ENCODE measurements at regions not wholly inside any gene's neighbourhood (a gene's known extent, or its start where the extent isn't known, plus 50 kb on each side); places are given as distances from the start of the nearest gene placed in this dataset.

DNA sequence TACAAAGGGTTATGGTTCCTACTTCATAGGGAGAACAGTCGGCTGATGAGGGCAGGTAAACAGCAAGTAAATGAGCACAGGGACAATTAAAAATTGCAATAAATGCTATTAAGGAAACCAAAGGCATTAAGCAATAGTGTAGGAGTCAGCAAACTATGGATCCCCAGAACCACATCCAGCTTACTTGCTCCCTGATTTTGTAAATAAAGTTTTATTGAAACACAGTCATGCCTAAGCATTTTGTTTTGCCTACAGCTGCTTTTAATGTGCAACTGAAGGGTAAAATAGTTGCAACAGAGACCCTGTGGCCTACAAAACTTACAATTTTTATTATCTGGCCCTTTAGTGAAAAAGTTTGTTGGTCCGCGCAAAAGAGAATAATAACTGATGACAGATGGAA, 351.2 kb upstream of the NR2F2 start:
- H3K79me2 ChIP-seq (ENCODE audit: control insufficient read depth in 1 of 2, insufficient read depth in 2 of 2, low read length in 2 of 2): no peaks in the 10 kb centered on the region
- no peak overlapping the region for H3K14ac ChIP-seq (ENCODE audit: insufficient read length)
- no peak overlapping the region for H3K4ac ChIP-seq (replicated peaks; ENCODE audit: insufficient read length, low read depth, low read length)
- no peak overlapping the region for H3K9ac ChIP-seq (replicated peaks in 1 of 4; ENCODE audit: extremely low read depth in 1 of 4, low read depth in 3 of 4, low read length in 3 of 4)
- H2AK5ac ChIP-seq (ENCODE audit: low read depth, low read length): no peak overlapping the region
- H2BK12ac ChIP-seq (ENCODE audit: low read depth, low read length): no peak overlapping the region
- no peaks in the 10 kb centered on the region for H4K20me1 ChIP-seq (replicated peaks in 1 of 2; ENCODE audit: control insufficient read depth in 1 of 2, insufficient read depth in 2 of 2, low read length in 2 of 2)
- CTCF ChIA-PET (ENCODE audit: partially characterized antibody): interaction anchor here (0.5 to 1.1 kb wide), 3 partner anchors 9 to 1587 kb away, joined by 3 to 4 read pairs (median 3); no protein-coding TSS in a partner anchor
- no peaks in the 10 kb centered on the region for H3K9me3 ChIP-seq (ENCODE audit: insufficient read depth in 2 of 2, low read depth in 1 of 2, low read length in 1 of 2)
- POLR2A ChIA-PET (ENCODE audit: partially characterized antibody): no interaction called here
- no peak for DNase-seq (ENCODE audit: low read depth in 1 of 2, low spot score in 2 of 2)
- no peaks in the 10 kb centered on the region for H3K79me1 ChIP-seq (ENCODE audit: low read depth, low read length)
- FAIRE-seq: no peak
- no peak overlapping the region for H4K8ac ChIP-seq (ENCODE audit: extremely low read depth, insufficient read depth, low read length)
- H4K5ac ChIP-seq (ENCODE audit: insufficient read length, low read depth, low read length): no peak overlapping the region
- no peak overlapping the region for H3K18ac ChIP-seq (ENCODE audit: extremely low read depth, low read length)
- H3K4me3 ChIP-seq (ENCODE audit: extremely low read depth in 1 of 4, insufficient read depth in 2 of 4, low read depth in 3 of 4, low read length in 4 of 4): no peak overlapping the region
- no peaks in the 10 kb centered on the region for H3K4me1 ChIP-seq (replicated peaks in 1 of 4; ENCODE audit: control insufficient read depth in 3 of 4, insufficient read depth in 4 of 4, low read length in 3 of 4)
- no peak overlapping the region for H3K4me2 ChIP-seq (ENCODE audit: insufficient read depth in 1 of 2, low read depth in 2 of 2, low read length in 2 of 2)
- H3K23me2 ChIP-seq (ENCODE audit: low read depth, low read length): no peaks in the 10 kb centered on the region
- no peak overlapping the region for H2AFZ ChIP-seq (ENCODE audit: low read length)
- H3K27ac ChIP-seq (ENCODE audit: low read depth, low read length): no peak overlapping the region
- no peak overlapping the region for H4K91ac ChIP-seq (replicated peaks; ENCODE audit: insufficient read length, low read length)
- H3K23ac ChIP-seq (ENCODE audit: insufficient read length): no peak overlapping the region
- no peak overlapping the region for H2BK20ac ChIP-seq (ENCODE audit: low read length)
- no peak overlapping the region for H2BK120ac ChIP-seq (replicated peaks; ENCODE audit: low read depth, low read length)
- 95% methylated on average over 3 of the region's 3 CpGs; no CpG with 5 or more reads in 1 of the 2 experiments for whole genome bisulfite sequencing, 2 experiments (ENCODE audit: extremely low coverage in 1 of 2, insufficient coverage in 1 of 2, insufficient read length in 1 of 2, insufficient replicate concordance in 2 of 2, low coverage in 1 of 2, low lambda C conversion rate in 2 of 2, missing lambda C conversion rate in 1 of 2)
- no peak overlapping the region for H2BK5ac ChIP-seq (ENCODE audit: low read depth, low read length)
- H3K56ac ChIP-seq (replicated peaks; ENCODE audit: insufficient read length, low read depth, low read length): no peak overlapping the region
- H3K27me3 ChIP-seq (replicated peaks in 1 of 4; ENCODE audit: control insufficient read depth in 3 of 4, extremely low read depth in 1 of 4, insufficient read depth in 3 of 4, low read length in 3 of 4): no peaks in the 10 kb centered on the region
- H2BK15ac ChIP-seq (ENCODE audit: low read length): no peak overlapping the region
- no peaks in the 10 kb centered on the region for H3K36me3 ChIP-seq (ENCODE audit: control insufficient read depth in 2 of 4, insufficient read depth in 4 of 4, low read length in 3 of 4)
- TF ChIP-seq CEBPB (IDR thresholded peaks at IDR 0.05; ENCODE audit: low read depth, low read length) (no peak), ASH2L (IDR thresholded peaks at IDR 0.05; ENCODE audit: low read length) (no peak)
- TF ChIP-seq, protein P1, sequence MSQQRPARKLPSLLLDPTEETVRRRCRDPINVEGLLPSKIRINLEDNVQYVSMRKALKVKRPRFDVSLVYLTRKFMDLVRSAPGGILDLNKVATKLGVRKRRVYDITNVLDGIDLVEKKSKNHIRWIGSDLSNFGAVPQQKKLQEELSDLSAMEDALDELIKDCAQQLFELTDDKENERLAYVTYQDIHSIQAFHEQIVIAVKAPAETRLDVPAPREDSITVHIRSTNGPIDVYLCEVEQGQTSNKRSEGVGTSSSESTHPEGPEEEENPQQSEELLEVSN (IDR thresholded peaks at IDR 0.05): no peak

Data from H1 (cell line).